Smooth muscle cell (in vitro differentiated cells): ENCODE measurements at regions not wholly inside any gene's neighbourhood (a gene's known extent, or its start where the extent isn't known, plus 50 kb on each side); places are given as distances from the start of the nearest gene placed in this dataset.

ENCODE experiments used
- DNase-seq: peaks from one replicate; lab custom pipeline; 2025; ENCODE audit not compliant: unreplicated experiment; lab: John Stamatoyannopoulos, UW
- H2AFZ ChIP-seq: fragments of 200-600 bp; sonication (generic); 2 replicates; pipeline ENCODE4 v1.6.0; 2016; ENCODE audit warnings: antibody characterized with exemption, low read depth, mild to moderate bottlenecking
- H3F3A ChIP-seq: fragments of 200-600 bp; sonication (generic); 2 replicates; pipeline ENCODE4 v1.6.0; 2017; ENCODE audit warnings: antibody characterized with exemption, low read depth
- H3K27ac ChIP-seq: fragments of 200-600 bp; sonication (generic); 2 replicates; pipeline ENCODE4 v1.5.1; 2016; ENCODE audit warnings: low read depth, mild to moderate bottlenecking
- H3K27me3 ChIP-seq: fragments of 200-600 bp; sonication (generic); 2 replicates; pipeline ENCODE4 v1.6.1; 2016; ENCODE audit warnings: low read depth, mild to moderate bottlenecking
- H3K36me3 ChIP-seq: fragments of 200-600 bp; sonication (generic); 2 replicates; pipeline ENCODE4 v1.5.1; 2016; ENCODE audit warnings: low read depth
- H3K4me1 ChIP-seq: fragments of 200-600 bp; sonication (generic); 2 replicates; pipeline ENCODE4 v1.5.1; 2016; ENCODE audit warnings: low read depth
- H3K4me2 ChIP-seq: fragments of 200-600 bp; sonication (generic); 2 replicates; pipeline ENCODE4 v1.6.0; 2016; ENCODE audit warnings: mild to moderate bottlenecking
- H3K4me3 ChIP-seq: fragments of 200-600 bp; sonication (generic); 2 replicates; pipeline ENCODE4 v1.5.1; 2016; ENCODE audit warnings: mild to moderate bottlenecking
- H3K79me2 ChIP-seq: fragments of 200-600 bp; sonication (generic); 2 replicates; pipeline ENCODE4 v1.6.0; 2016; ENCODE audit warnings: low read depth, mild to moderate bottlenecking
- H3K9ac ChIP-seq: fragments of 200-600 bp; sonication (generic); 2 replicates; pipeline ENCODE4 v1.6.0; 2016; ENCODE audit warnings: low read depth
- H3K9me3 ChIP-seq: fragments of 200-600 bp; sonication (generic); replicated peaks from 2 replicates; pipeline ENCODE4 v1.5.1; 2016; ENCODE audit warnings: low read depth
- H4K20me1 ChIP-seq: fragments of 200-600 bp; sonication (generic); 2 replicates; pipeline ENCODE4 v1.6.0; 2016; ENCODE audit warnings: low read depth
- CTCF ChIP-seq: fragments of 200-600 bp; sonication (generic); IDR thresholded peaks from 2 replicates; pipeline ENCODE4 v1.5.1; 2017; ENCODE audit warnings: borderline replicate concordance, mild to moderate bottlenecking, antibody characterized with exemption; ENCODE audit not compliant: insufficient read depth, poor library complexity, severe bottlenecking
- WGBS: methylation state at CpG from one replicate; pipeline ENCODE4 v1.1.7; 2016; ENCODE audit warnings: low lambda C conversion rate; 5-methylcytosine and 5-hydroxymethylcytosine counted together

GRCh38 chr19:34075661-34076091 is 96.6 kb upstream of the LSM14A start:
- DNase-seq = no peak

GRCh38 chr19:34082289-34083077 is 89.8 kb upstream of the LSM14A start:
- no peak overlapping the region for H3K9ac ChIP-seq
- no peak for TF ChIP-seq CTCF
- no peaks in the 10 kb centered on the region for H3K36me3 ChIP-seq
- no peak for DNase-seq
- H3K4me3 ChIP-seq = no peak overlapping the region
- H3F3A ChIP-seq = no peaks in the 10 kb centered on the region
- H3K27me3 ChIP-seq = no peaks in the 10 kb centered on the region
- H3K27ac ChIP-seq = no peak overlapping the region
- H3K4me1 ChIP-seq = peaks cover 15% of the 10 kb centered on the region
- H3K79me2 ChIP-seq = no peaks in the 10 kb centered on the region
- H3K9me3 ChIP-seq = no peaks in the 10 kb centered on the region
- H4K20me1 ChIP-seq = no peaks in the 10 kb centered on the region
- H2AFZ ChIP-seq = no peak overlapping the region
- no peak overlapping the region for H3K4me2 ChIP-seq
- WGBS = 38% methylated on average over 10 of the region's 10 CpGs

More at GRCh38 chr19:34075661-34076091, 96.6 kb upstream of the LSM14A start:
- H3K27me3 ChIP-seq = no peaks in the 10 kb centered on the region
- H3K9me3 ChIP-seq = no peaks in the 10 kb centered on the region
- no peaks in the 10 kb centered on the region for H3K79me2 ChIP-seq
- no peaks in the 10 kb centered on the region for H3K36me3 ChIP-seq
- no peak overlapping the region for H2AFZ ChIP-seq
- WGBS = 52% methylated on average over 3 of the region's 3 CpGs
- no peaks in the 10 kb centered on the region for H4K20me1 ChIP-seq
- no peak overlapping the region for H3K27ac ChIP-seq
- no peaks in the 10 kb centered on the region for H3F3A ChIP-seq
- H3K9ac ChIP-seq = no peak overlapping the region
- TF ChIP-seq CTCF = no peak
- H3K4me3 ChIP-seq = no peak overlapping the region
- H3K4me1 ChIP-seq = no peaks in the 10 kb centered on the region
- no peak overlapping the region for H3K4me2 ChIP-seq

- Histone ChIP-seq H3K9ac (no peak overlapping the region), H2AFZ (no peak overlapping the region), H3F3A (no peaks in the 10 kb centered on the region), H3K4me2 (no peak overlapping the region), H4K20me1 (no peaks in the 10 kb centered on the region), H3K79me2 (no peaks in the 10 kb centered on the region), H3K27me3 (no peaks in the 10 kb centered on the region), H3K4me1 (peaks cover 15% of the 10 kb centered on the region), H3K27ac (no peak overlapping the region), H3K4me3 (no peak overlapping the region), H3K9me3 (no peaks in the 10 kb centered on the region), H3K36me3 (no peaks in the 10 kb centered on the region)
- no peak for TF ChIP-seq CTCF
- 61% methylated on average over 3 of the region's 3 CpGs for WGBS
- DNase-seq = no peak
Measured at GRCh38 chr19:34084396-34085145, 87.7 kb upstream of the LSM14A start.
